ENCODE measurements at regions not wholly inside any gene's neighbourhood (a gene's known extent, or its start where the extent isn't known, plus 50 kb on each side); places are given as distances from the start of the nearest gene placed in this dataset.

DNA sequence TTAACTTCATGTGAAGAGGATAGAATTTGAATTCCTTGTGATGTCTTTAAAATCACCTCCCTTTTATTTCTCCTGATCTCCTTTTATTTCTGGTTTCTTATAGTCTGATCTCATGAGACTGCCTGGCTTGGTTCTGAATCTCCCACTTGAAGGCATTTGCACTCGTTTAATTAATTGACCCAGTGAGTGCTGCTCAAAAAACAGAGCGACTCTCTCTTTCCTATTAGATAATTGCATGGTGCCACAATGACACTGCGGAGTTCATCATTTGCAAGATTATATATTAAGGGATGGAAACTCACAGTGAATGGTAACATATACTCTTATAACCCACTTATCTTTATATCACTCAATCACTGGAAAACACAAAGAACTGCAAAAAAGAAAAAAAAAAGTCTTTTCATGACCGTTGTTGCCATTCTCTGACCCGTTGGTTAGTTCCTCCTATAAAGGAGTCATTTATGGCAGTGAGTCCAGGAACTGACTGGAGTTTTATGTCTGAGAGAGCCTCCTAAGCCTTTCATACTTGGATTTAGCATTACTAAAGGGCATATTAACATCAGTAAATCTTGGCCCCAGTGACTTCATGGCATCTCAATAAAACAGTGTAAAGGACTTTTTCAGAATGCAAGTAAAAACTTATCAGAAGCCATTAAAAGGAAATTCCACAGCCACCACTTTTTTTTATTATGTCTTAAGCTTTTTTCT lies 103.3 kb upstream of the EPHA4 start:
- no peak for DNase-seq

DNA sequence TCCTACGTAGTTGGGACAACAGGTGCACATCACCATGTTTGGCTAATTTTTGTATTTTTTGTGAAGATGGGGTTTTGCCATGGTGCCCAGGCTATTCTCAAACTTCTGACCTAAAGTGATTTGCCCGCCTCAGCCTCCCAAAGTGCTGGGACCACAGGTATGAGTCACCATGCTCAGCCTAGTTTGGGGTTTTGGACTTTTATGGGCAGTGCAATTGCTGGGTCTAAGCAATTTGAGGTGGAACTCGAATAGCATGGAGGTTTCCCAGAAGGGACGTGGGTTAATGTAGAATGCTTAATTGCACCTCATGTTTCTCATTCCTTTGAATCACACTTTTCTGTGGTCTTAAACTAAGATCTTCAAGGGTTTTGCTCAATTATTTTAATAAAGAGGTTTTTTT lies 102.3 kb upstream of the EPHA4 start:
- DNase-seq = no peak

DNA sequence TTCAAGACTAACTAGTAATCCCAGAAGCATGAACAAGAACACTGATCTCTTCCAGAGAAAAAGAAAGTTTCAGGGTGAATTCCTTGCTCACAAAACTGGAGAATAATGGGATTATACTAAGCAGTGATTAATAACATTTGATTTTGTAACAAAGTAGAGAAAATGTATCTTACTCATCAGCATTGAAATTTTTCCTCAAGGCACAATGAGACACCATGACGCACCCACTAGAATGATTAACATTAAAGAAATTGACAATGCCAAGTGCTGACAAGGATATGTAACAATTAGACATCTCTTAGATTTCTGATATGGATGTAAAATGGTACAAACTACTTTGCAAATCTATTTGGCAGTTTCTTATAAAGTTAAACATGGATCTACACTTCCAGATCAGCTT lies 101.1 kb upstream of the EPHA4 start:
- DNase-seq = no peak

DNA sequence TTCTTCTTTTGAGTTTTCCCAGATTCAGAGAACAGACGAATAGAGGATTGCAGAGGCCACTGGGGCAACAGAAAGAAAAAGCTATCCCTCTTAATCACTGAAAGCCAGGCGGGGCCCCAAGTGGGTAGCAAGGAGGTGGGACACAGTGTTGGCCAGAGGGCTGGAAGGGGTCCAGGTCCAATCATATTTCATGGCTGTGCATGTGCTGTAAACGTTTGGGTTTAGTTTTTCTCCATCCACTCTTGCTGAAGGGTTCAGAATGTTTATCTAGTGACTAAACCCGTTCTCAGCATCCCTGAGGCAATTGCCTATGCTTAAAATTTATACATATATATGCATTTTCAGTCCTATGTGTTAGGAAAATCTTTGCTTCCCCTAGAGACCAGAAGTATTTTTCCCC lies 99.4 kb upstream of the EPHA4 start:
- no peak for DNase-seq

DNA sequence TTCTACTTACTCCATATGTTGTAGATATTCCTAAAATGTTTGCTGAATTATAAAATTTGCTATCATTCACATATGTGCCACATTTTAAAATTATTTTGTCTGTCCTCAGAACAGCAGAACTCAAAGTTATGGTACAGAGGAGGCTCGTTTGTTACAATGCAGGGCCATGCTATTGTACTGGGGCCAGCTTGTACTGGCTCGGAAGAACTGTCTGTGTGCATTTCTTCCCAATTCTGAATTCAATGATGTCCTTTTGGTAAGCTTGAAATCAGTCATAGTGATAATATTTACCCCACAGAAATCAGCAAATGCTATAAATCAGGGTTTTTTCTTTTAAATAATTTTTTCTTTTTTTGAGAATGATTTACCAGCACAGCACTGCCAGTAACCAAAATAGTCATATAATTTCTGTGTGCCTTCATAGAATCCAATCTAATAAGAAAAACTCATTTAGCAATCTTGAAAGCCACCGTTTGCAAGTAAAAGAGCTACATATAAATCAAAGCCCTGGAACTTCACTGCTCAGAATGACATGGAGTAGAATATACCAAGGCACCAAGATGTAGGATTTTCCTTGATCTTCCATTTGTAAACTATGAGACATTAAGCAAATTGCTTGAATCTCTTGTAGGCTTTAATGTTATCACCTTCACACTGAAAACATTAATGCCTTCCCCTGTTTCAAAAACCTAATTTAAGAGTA lies 90.7 kb upstream of the EPHA4 start:
- DNase-seq = no peak

DNA sequence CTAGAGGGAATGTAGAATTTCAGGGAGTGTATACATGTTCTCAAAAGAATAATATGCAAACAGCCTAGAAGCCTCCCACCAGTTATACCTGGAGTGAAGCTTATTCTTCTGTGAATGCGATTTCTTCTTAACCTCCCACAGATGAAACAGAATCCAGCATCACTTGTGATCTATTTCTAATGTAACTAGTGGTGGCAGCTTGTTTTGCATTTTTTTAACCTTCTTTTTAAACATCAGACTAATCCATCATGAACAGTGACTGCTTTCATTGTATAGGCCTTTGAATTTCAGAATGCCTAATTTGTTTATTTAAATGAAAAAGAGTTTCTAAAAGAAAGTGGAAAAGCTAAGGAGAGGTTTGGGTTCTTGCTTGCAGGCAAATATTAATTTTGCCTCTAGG lies 85.7 kb upstream of the EPHA4 start:
- DNase-seq = no peak

DNA sequence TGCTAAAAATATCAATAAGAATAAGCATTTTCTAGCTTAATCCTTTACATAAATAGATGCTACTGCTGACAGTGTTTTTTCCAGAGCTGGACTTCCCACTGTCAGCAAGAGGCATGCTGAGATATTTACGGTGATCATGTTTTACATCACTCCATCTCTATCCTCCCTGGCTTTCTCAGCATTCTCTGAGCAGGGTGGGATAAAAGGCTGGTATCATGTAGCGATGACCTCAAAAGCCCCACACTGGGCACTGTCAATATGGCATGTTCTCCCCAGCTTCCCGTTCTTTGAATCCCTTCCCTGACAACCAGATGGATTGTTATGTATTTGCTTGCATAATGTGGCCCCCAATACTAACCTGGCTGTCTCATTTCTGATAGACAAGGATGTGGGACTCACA lies 83.2 kb upstream of the EPHA4 start:
- no peak for DNase-seq

DNA sequence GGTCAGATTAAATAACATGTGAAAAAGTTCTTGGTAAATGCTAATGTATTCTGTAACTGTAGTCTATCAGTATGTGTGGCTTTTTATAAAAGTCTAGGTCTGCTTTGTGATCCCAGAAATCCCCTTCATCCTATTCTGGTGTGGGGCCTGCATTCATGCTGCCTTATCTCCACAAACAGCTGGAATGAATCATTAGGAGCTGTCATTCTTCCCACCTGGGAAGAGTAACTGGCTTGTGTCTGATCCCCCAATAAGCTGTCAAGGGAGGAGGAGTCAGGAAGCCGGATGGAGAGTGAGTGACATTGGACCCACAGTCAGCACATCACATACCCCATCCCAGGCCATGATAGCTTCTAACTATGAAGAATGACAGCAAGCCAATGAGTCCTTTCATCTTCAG lies 81.1 kb upstream of the EPHA4 start:
- DNase-seq = no peak

DNA sequence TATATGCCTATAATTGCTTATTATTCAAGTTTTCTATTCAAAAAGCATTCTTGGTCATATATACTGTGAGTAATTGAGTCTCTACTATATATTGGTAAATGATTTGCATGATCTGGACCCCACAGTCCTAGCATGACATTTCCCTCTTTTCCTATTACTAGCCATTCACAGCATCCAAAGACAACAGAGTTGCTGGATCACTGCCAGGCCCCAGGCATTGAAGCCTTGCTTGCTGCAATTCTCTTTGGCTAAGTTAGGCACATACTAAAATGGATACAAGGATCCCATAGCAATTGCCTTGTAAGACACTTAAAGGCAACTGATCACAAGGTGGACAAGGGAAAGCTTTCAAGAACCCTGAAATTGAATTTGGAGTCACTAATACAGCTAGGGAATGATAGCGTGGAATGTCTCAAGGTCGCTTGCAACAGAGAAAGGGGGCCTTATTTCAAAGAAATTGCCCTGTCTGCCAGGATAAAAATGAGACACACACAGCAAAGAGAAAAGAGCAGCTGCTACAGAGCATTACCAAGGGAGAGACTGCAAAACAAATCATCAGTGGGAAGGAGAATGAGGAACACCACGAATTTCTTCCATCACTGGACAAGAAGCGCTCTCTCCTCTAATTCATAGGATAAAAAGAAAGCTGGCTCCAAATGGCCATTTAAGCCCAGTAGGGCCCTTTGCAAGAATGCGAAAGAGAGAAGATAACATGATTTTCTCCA lies 77.1 kb upstream of the EPHA4 start:
- no peak for DNase-seq

DNA sequence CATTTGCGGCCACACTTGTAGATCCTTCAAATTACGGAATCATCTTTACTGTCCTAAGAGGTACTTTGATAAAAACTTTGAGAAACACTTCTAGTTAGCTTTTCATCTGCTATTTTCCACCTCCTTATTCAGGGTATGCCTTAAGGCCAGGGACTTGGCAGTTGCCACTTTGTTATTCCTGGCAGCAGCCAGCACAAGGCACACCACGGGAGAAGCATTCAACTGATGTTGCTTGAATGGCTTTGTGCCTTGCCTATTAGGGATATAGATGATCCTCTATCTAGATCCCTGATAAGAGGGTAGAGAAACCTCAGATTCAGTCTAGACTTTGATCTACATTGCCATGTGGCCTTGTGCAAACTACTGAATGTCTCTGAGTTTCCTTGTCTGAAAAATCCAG lies 70.3 kb upstream of the EPHA4 start:
- no peak for DNase-seq

DNA sequence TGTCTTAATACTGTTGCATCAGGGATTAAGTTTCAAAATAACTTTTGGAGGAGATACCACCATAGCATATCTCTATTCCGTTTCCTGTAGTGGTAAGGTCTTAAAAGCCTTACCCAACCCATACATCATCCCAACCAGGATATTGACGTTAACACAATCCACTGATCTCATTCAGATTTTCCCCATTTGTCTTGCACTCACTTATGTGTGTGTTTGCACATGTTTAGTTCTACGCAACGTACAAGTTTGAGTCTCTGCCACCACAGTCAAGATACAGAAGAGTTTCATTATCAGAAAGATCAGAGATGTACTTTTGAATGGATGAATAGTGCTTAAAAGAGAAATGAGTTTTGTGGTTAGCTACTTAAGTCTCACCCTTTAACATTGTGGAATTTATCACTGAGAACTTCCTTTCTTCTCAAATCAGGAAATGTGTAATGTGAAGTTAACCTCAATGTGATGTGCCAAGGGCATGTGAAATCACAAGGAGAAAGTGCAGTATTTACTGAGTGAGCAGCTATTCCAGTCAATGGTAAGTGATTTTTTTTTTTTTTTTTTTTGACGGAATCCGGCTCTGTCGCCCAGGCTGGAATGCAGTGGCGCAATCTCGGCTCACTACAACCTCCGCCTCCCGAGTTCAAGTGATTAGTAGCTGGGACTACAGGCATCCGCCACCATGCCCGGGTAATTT lies 69.2 kb upstream of the EPHA4 start:
- DNase-seq = no peak

DNA sequence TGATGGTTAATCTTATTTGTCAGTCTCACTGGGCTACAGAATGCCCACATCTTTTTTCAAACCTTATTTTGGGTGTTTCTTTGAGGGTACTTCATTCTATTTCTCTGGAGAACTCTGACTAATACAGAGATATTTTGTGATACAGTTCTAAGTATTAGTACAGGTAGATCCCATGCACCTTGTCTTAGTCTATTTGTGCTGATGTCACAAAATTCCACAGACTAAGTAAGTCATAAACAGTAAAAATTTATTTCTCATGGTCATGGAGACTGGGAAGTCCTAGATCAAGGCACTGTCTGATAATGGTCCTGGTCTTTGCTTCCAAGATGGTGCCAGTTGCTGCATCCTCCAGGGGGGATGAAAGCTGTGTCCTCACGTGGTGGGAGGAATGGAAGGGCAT lies 68.6 kb upstream of the EPHA4 start:
- DNase-seq = no peak

DNA sequence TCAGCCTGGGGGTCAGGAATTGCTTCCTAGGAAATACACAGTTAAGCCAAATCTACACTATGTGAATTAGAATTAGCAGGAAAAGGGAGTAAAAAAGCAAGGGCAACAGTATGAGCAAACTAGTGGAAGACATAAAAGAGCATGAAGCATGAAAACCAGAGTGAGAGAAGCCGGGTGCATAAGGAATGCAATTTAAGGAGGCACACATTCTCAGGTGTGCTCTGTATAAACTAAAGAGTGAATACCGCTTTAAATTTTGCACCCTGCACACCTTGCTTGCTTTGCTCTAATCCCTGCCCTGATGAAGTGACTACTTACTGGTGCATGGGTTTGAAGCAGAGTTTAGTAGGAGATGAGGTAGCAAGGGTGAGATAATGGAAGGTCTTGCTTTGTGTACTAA lies 65.7 kb upstream of the EPHA4 start:
- DNase-seq = no peak

DNA sequence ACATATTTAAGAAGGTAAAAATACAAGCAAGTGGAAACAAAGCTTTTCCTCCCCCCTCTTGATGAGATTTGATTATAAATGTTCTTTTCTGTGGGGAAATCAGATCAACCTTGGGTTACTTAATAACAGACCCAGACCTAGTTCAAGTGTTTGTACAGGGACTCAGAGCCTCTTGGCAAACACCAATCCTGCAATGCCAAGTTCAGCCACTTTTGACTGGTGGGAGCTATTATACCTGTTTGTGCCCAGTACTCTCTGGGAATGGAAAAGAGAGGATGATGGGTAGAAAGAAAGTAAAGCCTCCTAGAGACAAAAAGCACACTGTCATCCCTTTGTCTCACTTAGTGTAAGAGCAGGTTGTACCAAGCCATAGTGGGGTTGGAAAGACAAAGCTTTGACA lies 63.8 kb upstream of the EPHA4 start:
- DNase-seq = no peak

DNA sequence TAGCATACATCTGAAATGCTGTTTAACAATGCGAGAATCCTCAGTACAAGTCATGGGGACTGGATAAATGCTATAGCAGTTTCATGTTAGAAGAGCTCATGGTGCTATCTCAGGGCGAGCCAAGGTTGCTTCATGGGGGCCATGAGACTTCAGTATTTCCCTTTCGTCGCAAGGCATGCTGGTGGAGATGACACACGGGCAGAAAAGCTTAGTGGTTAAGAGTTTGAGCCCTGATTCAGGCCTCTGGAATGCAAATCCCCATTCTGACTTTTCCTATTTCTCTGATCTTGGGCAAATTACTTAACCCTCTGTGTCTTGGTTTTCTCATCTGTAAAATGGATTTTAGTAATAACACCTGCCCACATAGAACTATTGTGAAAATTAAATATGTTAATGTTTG lies 57.4 kb upstream of the EPHA4 start:
- DNase-seq = no peak

DNA sequence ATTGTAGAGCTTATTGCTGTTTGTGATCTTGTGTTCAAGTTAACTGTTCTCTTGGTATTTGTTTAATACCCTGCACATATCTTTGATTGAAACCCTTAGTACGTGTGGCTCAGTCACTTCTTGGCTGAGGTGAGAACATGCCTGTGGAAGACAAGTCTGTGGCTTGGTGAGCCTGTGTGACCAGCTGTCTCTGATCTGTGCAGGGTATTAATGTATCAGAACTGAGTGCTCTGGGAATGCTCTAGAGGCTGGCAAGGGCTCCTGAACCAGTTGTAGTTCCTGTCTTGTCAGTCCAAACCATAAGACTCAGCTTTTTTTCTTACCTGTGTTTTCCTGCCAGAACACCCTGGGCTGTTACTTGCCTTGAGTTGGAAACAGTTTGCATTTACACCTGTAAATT lies 52.4 kb upstream of the EPHA4 start:
- DNase-seq = no peak
